SK-N-SH (cell line): ENCODE measurements at regions not wholly inside any gene's neighbourhood (a gene's known extent, or its start where the extent isn't known, plus 50 kb on each side); places are given as distances from the start of the nearest gene placed in this dataset.

Source experiments
- CTCF ChIA-PET: fragments of 300-600, 350-600 bp; formaldehyde crosslinking; extraction: SDS; loops from one replicate; lab custom pipeline; 2021; lab: Yijun Ruan, JAX
- POLR2A ChIA-PET: fragments of 350-600 bp; sonication (Branson Sonifier 250); formaldehyde crosslinking; extraction: SDS; loops from one replicate; lab custom pipeline; 2020; ENCODE audit warnings: antibody characterized with exemption, inconsistent platforms; lab: Yijun Ruan, JAX
- DNase-seq: peaks from one replicate; pipeline ENCODE4 v3.0.0; 2012
- H2AFZ ChIP-seq: fragments of 200-600 bp; sonication (generic); 2 replicates; pipeline ENCODE4 v1.8.1; 2016; ENCODE audit warnings: antibody characterized with exemption, mild to moderate bottlenecking, low read depth
- H3F3A ChIP-seq: fragments of 200-600 bp; sonication (generic); replicated peaks from 2 replicates; pipeline ENCODE3; 2016; ENCODE audit warnings: antibody characterized with exemption, mild to moderate bottlenecking; ENCODE audit not compliant: insufficient read depth
- H3K27ac ChIP-seq, 2 experiments: fragments of 200-500 bp in 1 of 2; fragments of 200-600 bp in 1 of 2; sonication (Bioruptor generic) in 1 of 2; sonication (generic), shearing (Covaris generic) in 1 of 2; 2 replicates each; pipeline versions ENCODE4 v1.5.1 to v1.6.1; 2014 to 2016; ENCODE audit warnings: low read depth in 2 of 2, inconsistent platforms in 1 of 2, low read length in 1 of 2, mild to moderate bottlenecking in 1 of 2, mixed read lengths in 1 of 2
- H3K27me3 ChIP-seq: fragments of 200-600 bp; sonication (generic), shearing (Covaris generic); 2 replicates; pipeline ENCODE4 v1.6.1; 2016; ENCODE audit warnings: mixed run types; ENCODE audit not compliant: insufficient read depth
- H3K36me3 ChIP-seq, 2 experiments: fragments of 200-500 bp in 1 of 2; fragments of 200-600 bp in 1 of 2; sonication (Bioruptor generic) in 1 of 2; sonication (generic) in 1 of 2; replicated peaks in 1 of 2; 2 replicates each; pipeline versions ENCODE3 to v1.5.1; 2014 to 2016; ENCODE audit warnings: low read length in 1 of 2, mild to moderate bottlenecking in 1 of 2; ENCODE audit not compliant: insufficient read depth in 2 of 2, control insufficient read depth in 1 of 2
- H3K4me1 ChIP-seq, 2 experiments: fragments of 200-500 bp in 1 of 2; fragments of 200-600 bp in 1 of 2; sonication (Bioruptor generic) in 1 of 2; sonication (generic), shearing (Covaris generic) in 1 of 2; 2 replicates each; pipeline versions ENCODE4 v1.5.1 to v1.6.1; 2014 to 2016; ENCODE audit warnings: low read depth in 1 of 2, low read length in 1 of 2, mixed run types in 1 of 2; ENCODE audit not compliant: insufficient read depth in 2 of 2, control insufficient read depth in 1 of 2
- H3K4me2 ChIP-seq: fragments of 200-600 bp; sonication (generic), shearing (Covaris generic); 2 replicates; pipeline ENCODE4 v1.6.1; 2017; ENCODE audit warnings: mixed run types
- H3K4me3 ChIP-seq, 2 experiments: fragments of 200-500 bp in 1 of 2; fragments of 200-600 bp in 1 of 2; sonication (Bioruptor generic) in 1 of 2; sonication (generic), shearing (Covaris generic) in 1 of 2; 2 replicates each; pipeline versions ENCODE4 v1.5.1 to v1.8.1; 2014 to 2016; ENCODE audit warnings: low read depth in 2 of 2, inconsistent platforms in 1 of 2, low read length in 1 of 2, mild to moderate bottlenecking in 1 of 2, mixed read lengths in 1 of 2, moderate library complexity in 1 of 2
- H3K79me2 ChIP-seq: fragments of 200-600 bp; sonication (generic); 2 replicates; pipeline ENCODE4 v1.8.1; 2017; ENCODE audit warnings: mild to moderate bottlenecking; ENCODE audit not compliant: insufficient read depth
- H3K9ac ChIP-seq: fragments of 200-600 bp; sonication (generic); 2 replicates; pipeline ENCODE4 v1.6.1; 2017; ENCODE audit warnings: mixed run types
- H3K9me2 ChIP-seq: fragments of 200-600 bp; sonication (generic); 2 replicates; pipeline ENCODE4 v1.6.1; 2017; ENCODE audit warnings: mixed run types
- H3K9me3 ChIP-seq: fragments of 200-600 bp; sonication (generic); 2 replicates; pipeline ENCODE4 v1.6.1; 2017; ENCODE audit warnings: mixed run types, mild to moderate bottlenecking, moderate library complexity
- H4K20me1 ChIP-seq: fragments of 200-600 bp; sonication (generic); 2 replicates; pipeline ENCODE4 v1.6.1; 2017; ENCODE audit warnings: mild to moderate bottlenecking, mixed run types; ENCODE audit not compliant: insufficient read depth
- CHD2 ChIP-seq: fragments of 150-350 bp; IDR thresholded peaks from 2 replicates; pipeline ENCODE4 v1.6.1; 2018; ENCODE audit warnings: low read length; ENCODE audit not compliant: partially characterized antibody
- FOSL2 ChIP-seq: IDR thresholded peaks from 2 replicates; pipeline ENCODE4 v1.4.0; 2012; ENCODE audit warnings: low read depth, mild to moderate bottlenecking, moderate library complexity, borderline replicate concordance
- FOXJ3 ChIP-seq: sonication (generic); formaldehyde crosslinking; IDR thresholded peaks from 2 replicates; pipeline ENCODE4 v1.5.1; 2020; ENCODE audit warnings: mild to moderate bottlenecking, missing genetic modification reagents
- FOXM1 ChIP-seq: IDR thresholded peaks from 2 replicates; pipeline ENCODE4 v1.4.0; 2012; ENCODE audit warnings: low read depth, mild to moderate bottlenecking
- MXI1 ChIP-seq: IDR thresholded peaks from 2 replicates; pipeline ENCODE4 v1.6.1; 2012; ENCODE audit warnings: mild to moderate bottlenecking, low read depth, low read length, improper control_type of control experiment
- NFIC ChIP-seq: IDR thresholded peaks from 2 replicates; pipeline ENCODE4 v1.4.0; 2012; ENCODE audit warnings: borderline replicate concordance
- NRF1 ChIP-seq: IDR thresholded peaks from 2 replicates; pipeline ENCODE4 v1.6.1; 2012; ENCODE audit warnings: low read depth, mild to moderate bottlenecking, low read length
- RCOR1 ChIP-seq: fragments of 150-350 bp; IDR thresholded peaks from 2 replicates; pipeline ENCODE4 v1.6.1; 2017; ENCODE audit warnings: antibody characterized with exemption, low read length
- RFX5 ChIP-seq: IDR thresholded peaks from 2 replicates; pipeline ENCODE4 v1.6.1; 2012; ENCODE audit warnings: mild to moderate bottlenecking, improper control_type of control experiment, low read length
- WGBS: methylation state at CpG from one replicate; pipeline ENCODE4 v1.1.6; 2017; ENCODE audit warnings: low lambda C conversion rate; 5-methylcytosine and 5-hydroxymethylcytosine counted together
- TF ChIP-seq, protein P1 (sequence below): IDR thresholded peaks from 2 replicates; pipeline ENCODE4 v1.4.0; 2012; ENCODE audit warnings: low read depth
- TF ChIP-seq, protein P2 (sequence below): fragments of 200-600 bp; sonication (generic); IDR thresholded peaks from 2 replicates; pipeline ENCODE4 v1.6.1; 2017; ENCODE audit warnings: antibody characterized with exemption, mild to moderate bottlenecking, moderate library complexity
- TF ChIP-seq, protein P3 (sequence below): IDR thresholded peaks from 2 replicates; pipeline ENCODE4 v1.6.1; 2012; ENCODE audit warnings: mild to moderate bottlenecking, low read depth, low read length, moderate library complexity
- TF ChIP-seq, protein P4 (sequence below): IDR thresholded peaks from 2 replicates; pipeline ENCODE4 v1.4.0; 2012; ENCODE audit warnings: low read depth, borderline replicate concordance

DNA sequence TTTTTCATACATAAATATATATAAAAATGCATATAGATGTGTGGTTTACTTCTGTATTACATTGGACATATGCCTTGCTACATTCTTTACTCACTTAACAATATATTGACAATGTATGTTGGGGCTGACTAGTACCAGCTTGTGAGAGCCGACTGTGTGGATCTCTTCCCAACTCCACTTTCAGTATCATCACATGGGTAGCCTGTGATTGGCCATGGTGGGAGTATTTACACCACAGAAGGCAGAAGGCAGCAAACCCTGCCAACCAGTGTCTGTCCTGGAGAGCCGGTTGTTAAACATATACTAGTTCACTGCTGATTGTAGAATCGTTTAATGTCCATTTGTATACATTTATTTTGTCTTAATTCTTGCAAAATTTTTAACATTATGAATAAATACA lies 638.7 kb downstream of the DHX35 start:
- POLR2A ChIA-PET, result no interaction called here
- H3K4me2 ChIP-seq, result no peak overlapping the region

More for the DNA sequence above, 638.7 kb downstream of the DHX35 start:
- DNase-seq, result no peak
- no peaks in the 10 kb centered on the region for H4K20me1 ChIP-seq
- H3K36me3 ChIP-seq, result no peaks in the 10 kb centered on the region
- no peaks in the 10 kb centered on the region for H3K4me1 ChIP-seq
- H3K4me3 ChIP-seq, result no peak overlapping the region
- 19% methylated on average over 3 of the region's 3 CpGs for WGBS
- TF ChIP-seq, protein P1, sequence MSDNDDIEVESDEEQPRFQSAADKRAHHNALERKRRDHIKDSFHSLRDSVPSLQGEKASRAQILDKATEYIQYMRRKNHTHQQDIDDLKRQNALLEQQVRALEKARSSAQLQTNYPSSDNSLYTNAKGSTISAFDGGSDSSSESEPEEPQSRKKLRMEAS, result no peak
- no peak for TF ChIP-seq CHD2
- TF ChIP-seq RCOR1, result no peak
- TF ChIP-seq RFX5, result no peak
- TF ChIP-seq NRF1, result no peak
- TF ChIP-seq FOSL2, result no peak
- TF ChIP-seq, protein P2, sequence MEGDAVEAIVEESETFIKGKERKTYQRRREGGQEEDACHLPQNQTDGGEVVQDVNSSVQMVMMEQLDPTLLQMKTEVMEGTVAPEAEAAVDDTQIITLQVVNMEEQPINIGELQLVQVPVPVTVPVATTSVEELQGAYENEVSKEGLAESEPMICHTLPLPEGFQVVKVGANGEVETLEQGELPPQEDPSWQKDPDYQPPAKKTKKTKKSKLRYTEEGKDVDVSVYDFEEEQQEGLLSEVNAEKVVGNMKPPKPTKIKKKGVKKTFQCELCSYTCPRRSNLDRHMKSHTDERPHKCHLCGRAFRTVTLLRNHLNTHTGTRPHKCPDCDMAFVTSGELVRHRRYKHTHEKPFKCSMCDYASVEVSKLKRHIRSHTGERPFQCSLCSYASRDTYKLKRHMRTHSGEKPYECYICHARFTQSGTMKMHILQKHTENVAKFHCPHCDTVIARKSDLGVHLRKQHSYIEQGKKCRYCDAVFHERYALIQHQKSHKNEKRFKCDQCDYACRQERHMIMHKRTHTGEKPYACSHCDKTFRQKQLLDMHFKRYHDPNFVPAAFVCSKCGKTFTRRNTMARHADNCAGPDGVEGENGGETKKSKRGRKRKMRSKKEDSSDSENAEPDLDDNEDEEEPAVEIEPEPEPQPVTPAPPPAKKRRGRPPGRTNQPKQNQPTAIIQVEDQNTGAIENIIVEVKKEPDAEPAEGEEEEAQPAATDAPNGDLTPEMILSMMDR, result no peak
- TF ChIP-seq, protein P3, sequence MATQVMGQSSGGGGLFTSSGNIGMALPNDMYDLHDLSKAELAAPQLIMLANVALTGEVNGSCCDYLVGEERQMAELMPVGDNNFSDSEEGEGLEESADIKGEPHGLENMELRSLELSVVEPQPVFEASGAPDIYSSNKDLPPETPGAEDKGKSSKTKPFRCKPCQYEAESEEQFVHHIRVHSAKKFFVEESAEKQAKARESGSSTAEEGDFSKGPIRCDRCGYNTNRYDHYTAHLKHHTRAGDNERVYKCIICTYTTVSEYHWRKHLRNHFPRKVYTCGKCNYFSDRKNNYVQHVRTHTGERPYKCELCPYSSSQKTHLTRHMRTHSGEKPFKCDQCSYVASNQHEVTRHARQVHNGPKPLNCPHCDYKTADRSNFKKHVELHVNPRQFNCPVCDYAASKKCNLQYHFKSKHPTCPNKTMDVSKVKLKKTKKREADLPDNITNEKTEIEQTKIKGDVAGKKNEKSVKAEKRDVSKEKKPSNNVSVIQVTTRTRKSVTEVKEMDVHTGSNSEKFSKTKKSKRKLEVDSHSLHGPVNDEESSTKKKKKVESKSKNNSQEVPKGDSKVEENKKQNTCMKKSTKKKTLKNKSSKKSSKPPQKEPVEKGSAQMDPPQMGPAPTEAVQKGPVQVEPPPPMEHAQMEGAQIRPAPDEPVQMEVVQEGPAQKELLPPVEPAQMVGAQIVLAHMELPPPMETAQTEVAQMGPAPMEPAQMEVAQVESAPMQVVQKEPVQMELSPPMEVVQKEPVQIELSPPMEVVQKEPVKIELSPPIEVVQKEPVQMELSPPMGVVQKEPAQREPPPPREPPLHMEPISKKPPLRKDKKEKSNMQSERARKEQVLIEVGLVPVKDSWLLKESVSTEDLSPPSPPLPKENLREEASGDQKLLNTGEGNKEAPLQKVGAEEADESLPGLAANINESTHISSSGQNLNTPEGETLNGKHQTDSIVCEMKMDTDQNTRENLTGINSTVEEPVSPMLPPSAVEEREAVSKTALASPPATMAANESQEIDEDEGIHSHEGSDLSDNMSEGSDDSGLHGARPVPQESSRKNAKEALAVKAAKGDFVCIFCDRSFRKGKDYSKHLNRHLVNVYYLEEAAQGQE, result no peak
- no peak for TF ChIP-seq FOXJ3 (CRISPR knock-in tag)
- no peak for TF ChIP-seq FOXM1
- TF ChIP-seq, protein P4, sequence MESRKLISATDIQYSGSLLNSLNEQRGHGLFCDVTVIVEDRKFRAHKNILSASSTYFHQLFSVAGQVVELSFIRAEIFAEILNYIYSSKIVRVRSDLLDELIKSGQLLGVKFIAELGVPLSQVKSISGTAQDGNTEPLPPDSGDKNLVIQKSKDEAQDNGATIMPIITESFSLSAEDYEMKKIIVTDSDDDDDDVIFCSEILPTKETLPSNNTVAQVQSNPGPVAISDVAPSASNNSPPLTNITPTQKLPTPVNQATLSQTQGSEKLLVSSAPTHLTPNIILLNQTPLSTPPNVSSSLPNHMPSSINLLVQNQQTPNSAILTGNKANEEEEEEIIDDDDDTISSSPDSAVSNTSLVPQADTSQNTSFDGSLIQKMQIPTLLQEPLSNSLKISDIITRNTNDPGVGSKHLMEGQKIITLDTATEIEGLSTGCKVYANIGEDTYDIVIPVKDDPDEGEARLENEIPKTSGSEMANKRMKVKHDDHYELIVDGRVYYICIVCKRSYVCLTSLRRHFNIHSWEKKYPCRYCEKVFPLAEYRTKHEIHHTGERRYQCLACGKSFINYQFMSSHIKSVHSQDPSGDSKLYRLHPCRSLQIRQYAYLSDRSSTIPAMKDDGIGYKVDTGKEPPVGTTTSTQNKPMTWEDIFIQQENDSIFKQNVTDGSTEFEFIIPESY, result no peak
- no peak for TF ChIP-seq NFIC
- no peak for TF ChIP-seq MXI1
- TF ChIP-seq, all 33 proteins: peak for 0
- H3K27ac ChIP-seq, result no peak overlapping the region
- CTCF ChIA-PET, result no interaction called here
- H2AFZ ChIP-seq, result no peak overlapping the region
- H3F3A ChIP-seq, result no peaks in the 10 kb centered on the region
- no peaks in the 10 kb centered on the region for H3K9me3 ChIP-seq
- no peaks in the 10 kb centered on the region for H3K79me2 ChIP-seq
- H3K9ac ChIP-seq, result no peak overlapping the region
- H3K27me3 ChIP-seq, result no peaks in the 10 kb centered on the region
- no peaks in the 10 kb centered on the region for H3K9me2 ChIP-seq
